Femur (tissue), 1 donor: ENCODE measurements at regions not wholly inside any gene's neighbourhood (a gene's known extent, or its start where the extent isn't known, plus 50 kb on each side); places are given as distances from the start of the nearest gene placed in this dataset.
A peak's percentile ranks its signal among the peaks of the same experiment; 100 is the strongest.

Experiments used
- DNase-seq: peaks from one replicate; pipeline ENCODE4 v3.0.0-alpha.2; 2017

DNA sequence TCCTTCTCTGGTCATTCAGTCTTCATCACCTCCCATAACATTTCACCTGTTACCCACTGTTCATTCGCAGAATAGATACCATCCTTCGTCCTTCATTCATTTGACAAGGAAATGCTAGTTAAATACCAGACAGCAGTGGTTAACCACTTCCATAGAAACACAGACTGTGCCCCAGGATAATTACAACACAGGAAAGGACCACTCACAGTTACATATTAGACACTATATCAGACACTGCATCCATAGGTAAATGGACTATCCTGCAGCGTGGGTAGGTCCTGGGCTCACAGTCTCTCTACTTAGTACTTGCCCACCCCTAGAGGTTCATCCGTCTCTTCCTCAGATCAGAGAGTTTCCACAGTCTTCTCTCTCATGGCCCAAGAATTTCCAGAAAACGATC lies 1044.6 kb downstream of the VRK1 start:
- no peak for DNase-seq

DNA sequence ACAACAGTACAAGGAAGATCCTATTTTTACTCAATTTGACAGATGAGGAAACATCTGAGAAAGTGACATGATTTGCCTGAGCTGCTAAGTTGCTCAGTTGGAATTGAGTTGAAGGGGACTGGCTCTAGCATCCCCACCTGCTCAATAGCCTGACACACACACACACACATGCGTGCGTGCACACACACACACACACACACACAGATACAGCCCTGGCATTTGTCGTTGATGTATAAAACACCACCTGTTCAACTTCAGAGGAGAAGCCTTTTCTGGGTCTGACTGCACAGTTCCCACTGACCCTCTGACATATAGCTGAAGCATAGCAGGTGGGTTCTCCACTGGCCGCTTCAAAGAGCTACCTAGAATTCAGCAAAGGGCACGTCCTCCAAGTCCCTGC lies 1045.9 kb downstream of the VRK1 start:
- DNase-seq, result no peak

DNA sequence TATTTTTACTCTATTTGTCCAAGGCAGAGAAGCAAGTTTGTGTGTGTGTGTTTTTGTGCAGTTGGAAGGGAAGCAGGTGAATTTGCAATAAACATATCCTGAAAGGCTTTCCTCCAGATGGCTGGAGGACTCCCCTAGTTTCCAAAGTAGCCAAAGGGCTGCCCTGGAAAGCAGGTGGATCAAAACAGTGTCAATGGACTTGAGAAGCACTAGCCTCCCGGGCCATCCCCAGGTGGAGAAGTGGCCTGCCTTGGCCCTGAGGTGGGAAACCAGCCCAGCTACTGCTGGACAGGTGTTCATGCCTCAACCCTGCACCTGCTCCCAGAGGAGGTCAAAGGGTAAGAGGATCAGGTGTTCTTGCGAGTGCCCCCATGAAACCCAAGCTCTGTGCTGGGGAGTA lies 1046.9 kb downstream of the VRK1 start:
- no peak for DNase-seq

DNA sequence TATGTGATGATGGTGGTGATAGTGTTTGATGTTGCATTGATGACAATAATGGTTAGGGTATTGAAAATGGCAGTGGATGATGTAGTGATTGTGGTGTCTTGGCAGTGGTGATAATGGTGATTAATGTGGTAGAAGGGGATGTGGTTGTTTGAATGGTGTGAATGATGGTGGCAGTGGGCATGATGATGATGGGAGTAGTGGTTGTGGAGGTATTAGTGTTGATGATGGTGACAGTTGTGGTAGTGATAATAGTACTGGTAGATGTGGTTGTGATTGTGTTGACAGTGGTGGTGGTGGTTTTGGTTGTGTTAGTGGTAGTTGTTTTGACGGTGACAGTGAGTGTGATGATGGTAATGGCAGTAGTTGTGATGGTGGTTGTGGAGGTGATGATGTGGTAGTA lies 1049.0 kb downstream of the VRK1 start:
- DNase-seq, result no peak

DNA sequence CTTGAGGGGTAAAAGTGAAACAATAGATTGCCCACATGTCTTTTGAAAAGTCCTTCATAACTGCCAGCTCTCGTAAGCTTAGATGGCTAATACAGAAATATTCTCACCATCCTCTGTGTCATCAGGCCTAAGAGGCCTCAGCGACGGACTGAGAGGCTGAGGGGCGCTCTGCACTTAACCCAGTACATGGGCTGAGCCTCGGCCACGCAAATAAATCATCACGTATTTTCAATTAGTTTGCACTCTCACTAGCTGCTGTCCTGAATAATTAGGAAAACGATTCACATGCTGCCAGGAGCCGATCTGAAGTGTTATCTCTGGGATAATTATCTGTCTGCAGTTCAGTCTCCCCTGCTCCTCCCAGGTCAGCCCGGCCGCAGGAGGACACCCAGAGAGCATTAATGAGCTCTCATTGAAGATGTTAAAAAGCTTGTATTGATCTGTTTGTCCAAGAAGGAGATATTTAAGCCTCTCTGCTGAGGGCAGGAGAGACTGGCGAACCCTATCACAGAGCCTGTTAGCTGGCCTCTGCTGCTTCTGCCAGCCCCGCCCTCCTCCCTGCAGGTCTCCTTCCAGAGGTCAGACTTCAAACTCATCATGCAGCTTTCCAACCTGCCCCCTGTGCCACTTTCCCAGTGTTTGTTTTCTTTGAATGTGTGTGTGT lies 1051.3 kb downstream of the VRK1 start:
- no peak for DNase-seq

DNA sequence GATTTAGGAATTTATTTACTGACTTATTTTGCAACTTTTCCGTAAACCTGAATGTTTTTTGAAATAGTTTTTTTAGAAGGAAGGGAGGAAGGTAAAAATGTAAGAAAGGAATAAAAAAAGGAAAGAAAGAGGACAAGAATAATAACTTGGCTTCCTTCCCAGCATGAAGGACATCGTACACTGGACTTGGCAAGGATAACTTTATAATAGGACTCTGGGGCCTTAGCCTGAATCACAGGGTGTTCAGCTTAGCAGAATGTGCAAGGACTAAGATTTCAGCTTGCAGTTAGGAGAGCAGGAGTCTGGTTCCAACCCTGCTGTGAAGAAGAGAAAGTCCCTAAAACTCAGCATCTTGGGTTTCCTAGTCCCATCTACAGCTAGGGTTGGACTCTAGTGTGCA lies 1053.3 kb downstream of the VRK1 start:
- no peak for DNase-seq

DNA sequence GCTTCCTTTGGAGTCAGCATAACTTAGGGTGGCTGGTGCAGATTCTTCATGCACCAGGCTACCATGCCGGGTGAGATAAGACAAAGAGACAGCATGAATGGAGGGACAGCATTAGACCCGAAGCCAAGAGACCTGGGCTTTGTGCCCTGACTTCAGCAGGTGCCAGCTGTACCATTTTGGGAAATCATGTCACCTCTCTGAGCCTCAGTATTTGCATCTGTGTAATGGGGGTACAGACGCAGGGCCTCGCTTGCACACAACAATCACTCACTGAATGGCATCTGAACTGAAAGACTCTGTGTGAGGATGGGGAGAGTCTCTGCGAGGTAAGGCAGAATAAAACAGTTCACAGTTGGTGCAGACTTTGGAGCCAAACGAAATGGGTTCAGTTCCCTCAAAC lies 1053.7 kb downstream of the VRK1 start:
- no peak for DNase-seq

DNA sequence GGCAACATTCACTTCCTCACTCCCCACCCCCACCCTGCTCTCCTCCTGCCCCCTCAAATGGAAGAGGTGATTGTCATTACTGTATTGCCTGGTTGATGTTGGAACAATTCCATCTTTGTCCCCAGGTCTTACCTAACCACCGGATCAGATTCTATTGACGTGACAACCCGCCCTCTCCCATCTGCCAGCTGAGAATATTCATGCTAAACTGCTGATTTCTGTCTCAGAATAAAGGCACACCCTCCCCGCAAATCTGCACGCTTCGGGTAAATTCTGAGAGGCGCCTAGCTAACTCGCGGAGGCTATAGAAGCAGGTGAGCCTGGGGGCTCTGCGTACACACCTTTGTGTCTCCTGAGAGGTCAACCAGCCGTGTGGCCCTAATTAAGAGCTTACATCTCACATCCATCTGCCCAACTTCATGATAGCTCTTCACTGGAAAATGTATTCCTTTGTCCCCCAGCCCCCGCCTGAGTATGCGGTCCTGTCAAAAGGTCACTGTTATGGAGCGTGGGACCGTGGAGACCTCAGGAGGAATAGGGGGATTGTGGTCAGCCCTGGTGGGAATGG lies 1054.3 kb downstream of the VRK1 start:
- DNase-seq, result no peak

DNA sequence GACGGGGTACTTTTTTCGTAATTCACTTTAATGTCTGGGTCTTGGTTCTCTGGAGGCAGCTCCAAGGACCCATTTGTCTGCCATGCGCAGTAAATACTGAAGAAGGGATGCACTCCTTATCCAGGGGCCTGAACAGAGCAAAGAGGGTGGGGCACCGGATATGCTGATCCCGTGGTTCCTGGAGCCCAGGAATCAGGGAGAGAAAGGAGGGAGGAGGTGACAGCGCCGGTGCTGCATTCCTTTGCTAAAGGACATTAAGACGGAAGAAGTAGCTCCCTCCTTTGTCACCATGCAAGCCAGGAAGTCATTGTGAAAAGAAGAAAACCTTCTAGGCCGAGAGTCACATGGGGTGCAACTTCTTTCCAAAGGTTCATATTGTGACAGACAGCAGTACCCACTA lies 1057.7 kb downstream of the VRK1 start:
- no peak for DNase-seq

DNA sequence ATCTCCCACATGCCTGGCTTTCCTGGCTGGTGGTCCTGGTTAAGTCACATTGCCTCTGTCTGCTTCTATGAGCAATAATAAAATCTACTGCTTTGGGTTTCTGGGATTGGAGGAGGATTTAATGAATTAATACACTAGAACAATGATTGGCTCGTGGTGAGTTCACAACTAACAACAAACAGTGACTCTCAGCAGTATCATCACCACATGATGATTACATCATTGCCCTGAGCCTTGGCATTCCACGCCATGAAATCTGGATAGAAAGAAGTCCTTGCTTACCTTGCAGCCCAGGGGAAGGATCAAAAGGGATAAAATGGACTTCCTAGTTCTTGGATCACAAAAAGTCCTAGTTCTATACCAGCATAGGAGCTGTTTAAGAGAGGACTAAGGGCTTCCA lies 1069.0 kb downstream of the VRK1 start:
- no peak for DNase-seq

DNA sequence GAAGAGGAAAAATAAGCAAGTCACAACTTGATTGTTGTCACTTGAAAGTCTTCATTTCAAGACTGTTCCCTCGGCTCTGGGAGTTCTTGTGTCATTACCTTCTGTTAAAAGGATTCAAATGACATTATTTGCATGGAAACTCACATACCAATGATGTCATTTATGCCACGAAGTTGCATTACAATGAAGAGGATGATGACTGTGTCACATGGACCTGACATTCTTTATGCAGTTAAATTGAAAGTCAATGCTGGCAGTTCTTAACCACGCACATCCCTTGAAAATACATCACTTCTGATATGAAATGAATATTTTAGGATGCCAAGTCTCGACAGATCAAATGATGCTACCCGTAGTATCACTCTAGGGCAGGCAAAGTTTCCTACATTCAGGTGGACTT lies 1069.5 kb downstream of the VRK1 start:
- DNase-seq, result no peak

DNA sequence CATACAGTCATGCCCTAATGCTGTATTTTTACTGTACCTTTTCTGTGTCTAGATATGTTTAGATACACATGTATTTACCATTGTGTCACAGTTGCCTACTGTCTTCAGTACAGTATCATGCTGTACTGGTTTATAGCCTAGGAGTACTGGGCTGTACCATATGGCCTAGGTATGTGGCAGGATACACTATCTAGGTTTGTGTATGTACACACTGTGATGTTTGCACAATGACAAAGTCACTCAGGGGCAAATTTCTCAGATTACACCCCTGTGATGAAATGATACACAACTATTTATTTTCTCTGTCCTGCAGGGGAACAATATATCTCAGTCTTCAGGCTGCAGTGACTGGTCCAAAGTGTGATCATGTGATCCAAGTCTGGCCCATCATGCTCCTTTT lies 1076.1 kb downstream of the VRK1 start:
- DNase-seq, result no peak

DNA sequence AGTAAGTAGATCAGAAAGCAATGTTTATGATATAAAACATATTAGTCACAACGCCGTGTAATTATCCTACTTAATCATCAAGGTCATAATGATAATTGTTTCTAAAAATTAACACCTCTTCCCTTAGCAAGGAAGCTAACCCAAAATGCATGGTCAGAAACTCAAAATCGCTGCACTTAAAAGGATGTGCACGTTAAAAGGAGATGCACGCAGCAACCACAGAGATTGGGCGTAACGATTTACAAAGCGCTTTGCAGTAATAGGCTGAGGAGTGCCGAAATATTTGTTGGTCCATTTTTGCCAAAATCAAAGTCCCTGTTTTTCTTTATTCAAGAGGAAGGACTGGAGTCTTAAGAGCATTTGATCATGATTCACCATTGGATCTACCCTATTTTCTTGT lies 1077.2 kb downstream of the VRK1 start:
- DNase-seq, result no peak

DNA sequence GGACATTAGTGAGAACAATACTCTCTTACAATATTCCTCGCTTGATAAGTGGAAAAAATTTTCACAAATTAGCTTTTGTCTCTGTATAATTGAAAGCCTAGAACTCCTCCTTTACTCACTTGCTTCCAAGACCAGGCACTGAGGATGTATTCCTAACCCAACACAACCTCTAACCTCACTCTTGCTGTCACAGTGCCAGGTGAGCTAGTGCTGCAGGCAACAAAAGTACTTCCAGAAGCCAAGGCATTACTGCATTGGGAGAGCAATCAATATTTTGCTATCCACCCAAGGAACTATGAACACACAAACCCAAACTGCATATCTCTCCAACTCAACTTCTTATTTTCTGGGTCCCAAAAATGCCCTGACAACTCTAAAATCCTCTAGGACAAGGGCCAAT lies 1081.0 kb downstream of the VRK1 start:
- no peak for DNase-seq

DNA sequence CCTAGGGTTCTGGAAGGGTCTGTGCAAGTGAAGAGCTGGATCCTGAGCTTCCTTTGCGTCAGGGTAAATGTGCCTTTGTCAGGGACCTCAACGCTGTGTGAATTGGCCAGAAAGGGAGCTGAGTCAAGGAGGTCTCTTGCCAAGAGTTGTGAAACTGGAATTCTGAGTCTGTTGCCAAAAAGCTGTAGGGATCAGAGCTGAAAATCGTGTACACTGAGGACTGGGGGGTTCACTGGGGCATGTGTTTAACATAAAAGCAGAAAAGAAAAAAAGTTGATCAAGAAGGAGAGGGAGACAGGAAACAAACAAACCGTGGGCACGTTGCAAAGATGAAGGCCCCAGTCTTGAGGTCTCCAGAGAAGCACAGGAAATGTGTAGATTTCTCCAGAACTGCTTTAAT lies 1081.5 kb downstream of the VRK1 start:
- peak; percentile 41 for DNase-seq

DNA sequence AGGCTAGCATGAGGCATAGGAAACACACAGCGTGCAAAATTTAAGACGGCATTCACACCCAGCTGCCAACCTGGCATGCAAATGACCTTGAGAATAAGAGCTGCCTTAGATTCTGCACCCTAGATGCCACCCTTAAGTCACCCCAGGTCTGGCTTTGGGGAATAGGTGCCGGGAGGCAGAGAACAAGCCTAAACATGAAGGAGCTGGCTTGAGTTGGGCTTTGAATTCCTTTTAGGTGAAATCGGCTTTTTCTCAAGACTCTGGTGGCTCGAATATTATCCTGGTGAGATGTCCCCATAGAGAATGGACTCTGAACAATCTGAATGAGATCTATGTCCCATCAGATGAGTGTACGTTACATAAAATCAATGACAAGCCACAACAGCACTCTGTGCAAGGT lies 1090.5 kb downstream of the VRK1 start:
- no peak for DNase-seq

DNA sequence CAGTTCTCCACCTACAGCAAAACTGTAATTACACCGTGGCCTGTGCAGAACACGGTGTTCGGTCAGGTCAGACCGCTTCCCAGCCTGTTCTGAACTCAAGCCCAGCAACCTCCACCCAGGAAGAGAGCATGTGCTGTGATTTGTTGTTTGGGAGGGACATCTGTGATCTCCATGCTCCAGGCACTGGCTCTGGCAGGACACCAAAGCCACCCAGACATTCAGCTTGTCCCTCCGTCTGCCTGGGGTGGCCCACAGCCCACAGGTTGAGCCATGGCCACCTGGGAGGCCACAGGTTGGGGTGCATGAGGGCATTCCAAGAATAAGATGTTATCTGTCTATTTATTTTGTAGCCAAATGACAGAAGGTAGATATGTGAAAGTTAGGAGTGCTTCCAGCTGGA lies 1091.1 kb downstream of the VRK1 start:
- DNase-seq, result no peak

DNA sequence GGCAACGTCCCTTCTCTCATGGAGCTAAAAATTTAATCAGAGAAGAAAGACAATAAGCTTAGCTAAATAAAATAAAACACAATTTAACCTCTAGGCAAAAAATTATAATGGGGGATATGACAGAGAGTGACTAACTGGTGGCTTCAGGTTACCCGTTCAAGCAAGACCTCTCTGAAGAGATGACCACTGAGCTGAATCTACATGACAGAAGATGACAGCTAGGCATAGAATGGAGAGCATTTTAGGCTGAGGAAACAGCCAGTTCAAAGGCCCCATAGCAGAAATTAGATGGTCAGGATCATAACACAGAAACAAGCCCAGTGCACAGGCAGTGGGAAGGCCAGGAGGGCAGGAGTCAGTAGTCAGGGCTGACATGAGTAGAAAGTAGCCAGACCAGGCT lies 1094.3 kb downstream of the VRK1 start:
- DNase-seq, result no peak

DNA sequence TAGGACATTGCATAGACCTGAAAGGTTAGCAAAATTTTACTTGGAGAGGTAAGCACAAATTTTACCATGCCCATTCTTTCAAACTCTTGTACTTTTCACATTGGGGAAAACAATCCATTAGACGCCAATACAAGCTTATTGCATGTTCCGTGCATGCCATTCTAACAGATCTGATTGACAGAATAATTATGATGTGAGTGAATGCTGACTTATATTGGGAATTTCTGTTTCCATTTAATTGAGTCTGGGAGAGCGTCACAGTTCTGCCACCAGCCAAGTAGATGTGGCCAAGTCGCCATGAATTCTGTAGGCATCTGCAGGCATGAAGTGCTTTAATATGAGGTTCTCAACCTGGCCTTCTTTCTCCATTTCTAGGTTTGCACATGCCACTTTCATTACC lies 1097.4 kb downstream of the VRK1 start:
- no peak for DNase-seq

DNA sequence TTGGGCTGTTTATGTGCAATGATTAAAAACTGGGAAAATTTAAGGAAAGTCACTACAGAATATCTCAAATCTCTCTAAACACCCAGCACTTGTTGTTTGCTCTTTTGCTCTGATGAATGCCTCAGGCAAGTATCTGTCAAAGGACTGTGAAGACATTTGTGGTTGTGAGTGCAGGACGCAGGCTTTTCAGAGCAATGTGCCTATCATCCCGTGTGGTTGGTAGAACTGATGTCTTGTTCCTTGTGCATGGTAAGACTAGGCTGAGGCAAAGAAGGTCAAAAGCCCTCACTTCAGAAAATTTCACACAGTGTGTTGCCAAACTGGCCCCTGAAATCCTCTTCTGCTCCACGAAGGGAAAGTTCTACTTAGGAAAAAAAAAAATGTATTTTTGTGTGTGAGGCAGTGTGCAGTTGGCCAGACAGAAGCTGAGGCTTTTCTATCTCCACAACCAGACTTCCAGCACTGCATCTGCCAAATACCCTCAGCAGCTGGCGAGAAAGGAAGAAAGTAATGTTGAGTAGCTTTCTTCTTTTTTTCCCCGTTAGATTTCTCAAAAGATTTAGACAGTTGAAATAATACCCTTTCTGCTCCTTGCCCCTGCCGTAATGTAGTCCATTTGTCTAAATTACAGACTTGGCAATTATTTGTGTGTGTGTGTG lies 1103.1 kb downstream of the VRK1 start:
- DNase-seq, result peak; percentile 43

DNA sequence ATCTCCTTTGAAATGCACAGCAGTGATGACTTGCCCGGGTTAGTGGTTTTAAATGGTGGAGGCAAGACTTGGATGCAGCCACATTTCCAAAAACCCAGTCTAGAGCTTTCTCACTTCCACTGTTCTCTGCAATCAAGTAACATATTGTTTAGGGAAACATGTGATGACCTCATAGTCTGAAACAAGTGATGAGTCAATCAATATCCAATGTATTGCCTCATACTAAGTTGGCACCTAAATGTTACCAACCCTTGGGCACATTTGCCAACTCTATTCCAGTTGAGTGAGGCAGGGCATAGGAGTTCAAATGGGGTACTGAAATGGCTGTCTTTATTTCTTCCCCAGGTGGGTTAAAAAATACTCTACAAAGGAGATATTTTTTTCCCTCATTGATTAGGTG lies 1105.4 kb downstream of the VRK1 start:
- DNase-seq, result no peak

DNA sequence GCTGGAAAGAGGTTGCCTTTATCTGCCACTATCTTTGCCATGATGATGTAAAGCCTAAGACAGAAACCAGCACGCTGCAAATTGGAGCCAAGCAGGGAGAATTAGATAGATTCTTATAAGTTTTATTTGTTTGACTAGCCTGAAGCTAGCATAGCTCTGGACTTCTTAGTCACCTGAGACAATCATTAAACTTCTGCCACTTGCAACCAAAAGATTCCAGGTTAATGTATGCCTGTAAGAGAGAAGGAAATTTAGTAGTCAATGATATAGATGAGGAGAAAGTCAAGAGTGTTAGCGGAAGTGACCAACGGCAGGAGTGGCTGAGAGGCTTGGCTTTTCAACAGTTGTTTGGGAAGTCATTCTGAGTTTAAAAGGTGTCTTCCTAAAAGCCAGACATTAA lies 1106.6 kb downstream of the VRK1 start:
- DNase-seq, result no peak

DNA sequence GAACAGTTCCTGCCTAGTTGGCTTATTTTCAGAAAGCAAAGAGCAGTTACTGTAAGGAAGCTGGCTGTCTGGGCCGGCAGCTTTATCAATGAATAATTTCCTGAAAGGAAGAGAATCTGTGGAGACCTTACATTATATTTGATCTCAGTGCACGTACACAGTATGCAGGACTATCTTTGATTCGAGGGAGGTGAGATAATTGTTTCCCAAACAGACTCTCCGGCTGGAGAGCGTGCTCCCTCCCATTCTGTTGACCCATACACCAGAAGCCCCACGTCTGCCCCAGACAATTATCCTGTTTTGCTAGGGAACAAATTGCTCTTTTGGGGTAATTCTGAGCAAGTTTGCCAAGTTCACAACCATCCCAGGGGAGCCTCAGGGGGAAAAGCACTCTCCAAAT lies 1115.0 kb downstream of the VRK1 start:
- DNase-seq, result no peak

DNA sequence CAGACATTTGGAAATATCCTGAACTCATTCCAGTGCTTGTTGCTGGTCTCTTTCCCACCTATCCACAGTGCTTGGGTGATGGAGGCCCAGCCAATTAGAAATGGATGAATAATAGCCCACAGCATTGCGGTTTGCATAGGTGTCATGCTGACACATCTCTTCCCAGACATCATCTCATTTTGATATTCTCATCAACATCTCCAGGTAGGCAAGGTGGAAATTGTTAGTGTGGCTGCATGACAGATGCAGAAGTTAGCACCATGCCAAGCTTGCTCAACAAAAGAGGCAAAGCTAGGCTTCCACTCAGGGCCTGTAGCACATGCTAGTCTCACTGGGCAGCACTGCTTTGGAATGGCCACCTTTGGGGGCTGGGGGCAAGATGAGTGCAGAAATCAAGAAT lies 1118.9 kb downstream of the VRK1 start:
- no peak for DNase-seq
